ENCODE measurements at regions not wholly inside any gene's neighbourhood (a gene's known extent, or its start where the extent isn't known, plus 50 kb on each side); places are given as distances from the start of the nearest gene placed in this dataset.
"Not testable (repeated sequence)": the region's sequence is repeated elsewhere in the genome, so short reads cannot be mapped to it uniquely, and the experiment has no call there.

GRCh38 chr13:47687577-47687976, 313.5 kb downstream of the SUCLA2 start:
- no peak for DNase-seq

- DNase-seq, result not testable (repeated sequence)
These were observed 315.9 kb downstream of the SUCLA2 start for GRCh38 chr13:47685156-47685555.

DNA sequence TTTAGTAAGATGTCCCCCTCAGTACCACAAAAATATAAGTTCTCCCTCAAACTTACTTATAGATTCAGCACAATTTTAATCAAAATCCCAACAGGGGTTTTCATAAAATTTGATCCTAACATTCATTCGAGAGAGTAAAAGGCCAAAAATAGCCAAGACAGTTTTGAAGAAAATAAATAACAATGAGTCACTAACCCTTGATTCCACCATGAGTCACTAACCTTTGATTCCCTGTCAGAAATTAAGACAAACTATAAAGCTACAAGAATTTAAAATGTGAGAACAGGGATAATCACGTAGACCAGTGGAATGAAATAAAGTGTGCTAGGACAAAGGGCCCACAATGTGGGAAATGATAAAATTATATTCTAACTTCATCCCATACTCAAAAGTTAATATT, 320.3 kb downstream of the SUCLA2 start:
- DNase-seq, result no peak

DNA sequence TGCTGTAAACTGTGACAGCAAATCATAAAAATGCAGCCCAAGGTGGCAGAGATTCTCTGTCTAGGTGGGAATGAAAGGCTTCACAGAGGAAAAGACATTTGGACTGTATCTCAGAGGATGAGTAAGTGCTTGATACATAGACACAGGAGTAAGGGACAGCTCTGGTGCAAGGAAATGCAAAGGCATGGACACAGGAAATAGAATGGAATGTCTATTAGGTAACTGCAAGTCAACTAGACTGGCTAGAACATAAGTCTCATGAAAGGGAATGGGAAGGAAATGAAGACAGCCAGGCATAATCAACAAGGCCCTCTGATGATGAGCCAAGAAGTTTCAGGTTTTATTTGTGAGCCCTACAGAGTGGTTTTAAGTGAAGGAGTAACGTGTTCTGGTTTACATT, 321.7 kb downstream of the SUCLA2 start:
- DNase-seq, result no peak

DNA sequence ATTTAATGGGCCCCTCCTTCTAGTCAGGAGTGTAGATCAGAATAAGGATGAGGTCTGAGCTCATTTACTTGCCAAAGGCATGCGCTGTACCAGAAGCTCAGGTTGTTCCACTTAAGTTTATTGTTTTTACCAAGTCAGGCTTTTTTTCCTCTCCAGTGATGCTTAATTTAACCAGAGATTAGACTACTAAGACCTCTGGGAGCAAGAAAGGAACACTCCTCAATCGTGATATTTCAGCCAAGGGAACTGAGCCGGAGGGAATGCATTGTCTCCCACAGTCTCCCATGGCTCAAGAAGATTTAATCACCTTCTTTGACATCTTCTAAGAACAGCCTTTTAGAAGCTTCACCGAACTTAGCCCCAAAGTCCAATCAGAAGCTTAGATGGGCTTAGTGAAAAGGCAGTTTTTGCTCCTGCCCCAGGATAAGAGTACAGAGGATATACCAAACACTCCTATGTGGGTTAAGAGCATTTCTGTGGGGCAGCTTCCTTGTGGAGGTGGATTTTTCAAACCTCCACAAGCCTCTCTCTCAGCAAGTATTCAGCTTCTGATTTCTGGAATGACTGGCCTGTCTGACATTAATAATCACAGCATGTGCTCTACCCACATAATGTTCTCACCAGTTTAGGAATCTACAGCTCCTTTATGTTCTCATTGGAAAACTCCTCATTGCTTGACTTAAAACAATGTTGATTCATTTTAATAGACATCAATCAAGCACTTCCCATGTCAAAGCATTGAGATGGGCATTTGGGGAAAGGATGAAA, 322.7 kb downstream of the SUCLA2 start:
- no peak for DNase-seq

DNA sequence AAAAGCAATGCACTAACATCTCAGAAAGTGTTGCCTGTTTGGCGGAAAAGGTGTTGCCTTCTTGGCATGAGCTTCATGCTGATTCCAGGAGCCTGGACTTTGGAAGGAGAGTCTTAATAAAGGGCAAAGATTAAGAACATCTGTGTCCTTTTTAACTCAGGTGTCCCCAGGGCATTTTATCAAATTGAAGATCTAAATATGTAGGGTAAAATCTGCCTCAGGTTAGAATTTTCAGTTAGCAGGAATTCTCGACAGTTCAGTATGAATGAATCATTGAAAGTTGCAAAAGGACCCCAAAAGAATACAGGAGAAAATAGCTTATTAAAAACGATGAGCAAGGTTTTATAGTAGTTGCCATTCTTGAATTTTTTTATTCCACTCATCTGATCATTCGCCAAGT, 325.2 kb downstream of the SUCLA2 start:
- DNase-seq, result no peak

DNA sequence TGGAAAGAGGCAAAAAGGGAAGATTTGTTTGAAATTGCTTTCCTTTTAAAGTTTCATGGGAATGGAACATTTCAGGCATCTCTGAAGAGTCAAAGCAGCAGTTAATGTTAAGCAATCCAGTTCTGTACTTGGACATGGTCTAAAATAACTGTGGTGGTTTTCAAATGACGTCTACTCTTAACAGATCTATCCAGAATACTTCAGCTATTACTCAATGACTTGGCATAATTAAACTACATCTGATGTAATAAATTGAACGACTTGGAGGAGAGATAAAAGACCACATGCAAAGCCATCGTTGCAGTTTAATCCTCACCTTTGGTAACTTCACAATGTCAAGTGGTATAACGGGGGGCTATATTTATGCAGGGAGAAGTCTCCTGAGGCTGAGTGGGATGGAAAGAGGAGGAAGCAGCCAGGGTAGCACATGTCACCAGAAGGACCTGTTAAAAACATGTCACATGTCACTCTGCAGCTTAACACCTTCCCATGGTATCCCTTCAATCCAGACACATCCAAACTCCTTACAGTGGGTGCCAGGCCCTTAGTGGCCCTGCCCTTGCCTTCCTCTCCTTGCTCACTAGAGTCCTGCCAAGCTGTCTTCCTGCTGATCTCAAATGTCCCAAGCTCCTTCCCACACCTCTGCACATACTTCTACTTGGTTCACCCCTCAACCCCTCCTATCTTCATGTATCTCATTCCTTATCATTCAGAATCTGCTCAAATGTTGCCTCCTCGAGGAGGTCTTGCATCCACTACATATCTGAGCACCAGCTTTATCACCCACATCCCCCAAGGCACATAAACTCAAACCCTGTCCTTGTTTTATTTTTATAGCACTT, 327.8 kb downstream of the SUCLA2 start:
- DNase-seq, result no peak

DNA sequence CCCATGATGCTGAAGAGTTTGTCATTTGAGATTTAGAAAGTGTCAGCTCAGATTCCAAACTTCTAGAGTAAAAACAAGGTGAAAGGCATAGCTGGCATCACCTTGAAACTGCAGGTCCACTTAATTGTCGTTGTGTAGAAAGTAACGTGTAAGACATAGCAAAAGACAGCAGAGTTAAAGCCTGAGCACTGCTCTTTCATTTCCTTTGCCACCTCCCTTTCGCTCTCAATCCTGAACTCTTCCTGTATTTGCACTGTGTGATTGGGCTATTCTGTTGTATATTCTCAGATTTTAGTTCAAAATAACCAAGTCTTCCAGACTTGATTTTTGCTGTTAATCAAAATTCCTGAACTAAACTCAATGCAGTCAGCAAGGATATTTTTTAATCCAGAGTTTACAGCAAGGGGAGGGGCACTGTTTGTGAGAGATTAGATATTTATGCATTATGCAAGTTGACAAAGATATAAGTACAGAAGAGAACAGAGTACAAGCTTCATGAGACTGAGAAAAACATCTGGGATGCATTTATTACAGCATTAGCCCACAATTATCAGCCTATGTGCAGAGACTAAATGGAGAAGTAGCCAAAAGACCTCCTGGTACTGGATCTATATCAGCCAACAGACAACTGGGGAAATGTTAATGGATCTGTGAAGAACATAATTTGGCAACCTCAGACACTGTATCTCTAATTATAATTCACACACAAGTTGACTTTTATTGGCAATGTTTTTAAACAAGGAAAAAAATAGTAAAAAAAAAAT, 328.6 kb downstream of the SUCLA2 start:
- DNase-seq, result no peak

DNA sequence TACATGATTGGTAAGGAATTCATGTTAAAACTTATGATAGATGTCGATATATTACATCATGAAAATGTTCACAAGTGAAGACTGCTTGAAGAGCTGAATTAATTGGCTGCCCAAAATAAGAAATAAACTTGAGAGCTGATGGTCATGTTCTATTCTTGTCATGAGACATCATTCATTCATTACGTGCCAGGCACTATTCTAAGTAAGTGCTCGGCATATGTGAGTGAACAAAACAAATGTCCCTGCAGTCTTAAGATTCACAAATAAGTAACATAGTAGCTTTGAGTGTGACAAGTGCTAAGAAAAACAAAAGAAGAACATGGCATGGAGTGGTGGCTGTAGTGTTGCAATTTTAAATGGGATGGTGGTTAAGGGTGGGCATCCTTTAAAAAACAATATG, 329.3 kb downstream of the SUCLA2 start:
- DNase-seq, result no peak

DNA sequence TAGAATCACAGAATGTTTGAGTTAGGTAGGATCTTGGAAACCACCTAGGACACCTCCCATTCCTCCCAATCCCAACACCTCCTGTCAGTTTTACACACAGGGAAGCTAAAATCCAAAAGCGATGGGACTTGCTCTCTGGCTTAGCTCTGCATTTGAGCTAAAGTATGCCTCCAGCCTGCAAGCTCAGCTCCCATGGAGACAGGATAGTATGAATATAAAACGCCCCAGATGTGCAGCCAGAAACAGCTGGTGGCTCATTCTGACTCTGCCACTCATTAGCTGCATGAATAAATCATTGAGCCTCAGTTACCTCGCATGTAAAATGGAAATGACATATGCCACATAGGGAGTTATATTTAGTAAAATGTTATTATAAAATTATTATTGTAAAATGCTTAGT, 336.0 kb downstream of the SUCLA2 start:
- DNase-seq, result no peak

DNA sequence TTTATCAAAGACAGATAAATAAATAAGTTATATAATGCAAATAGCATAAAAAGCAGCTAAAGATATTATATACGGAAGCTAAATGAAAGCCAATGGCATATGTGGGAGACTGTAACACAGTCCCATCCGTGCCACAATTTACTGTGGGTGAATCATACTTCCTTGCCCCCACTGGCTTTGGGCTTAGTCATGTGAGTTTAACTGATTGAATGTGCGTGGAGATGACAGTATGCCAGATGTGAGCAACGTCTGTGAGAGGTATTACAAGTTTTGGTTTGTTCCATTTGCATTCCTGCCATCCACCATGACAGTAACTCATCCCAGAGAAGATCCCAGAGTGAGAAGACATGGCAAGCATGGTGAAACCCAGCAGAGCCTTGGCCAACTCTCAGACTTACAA, 340.0 kb downstream of the SUCLA2 start:
- DNase-seq, result no peak

DNA sequence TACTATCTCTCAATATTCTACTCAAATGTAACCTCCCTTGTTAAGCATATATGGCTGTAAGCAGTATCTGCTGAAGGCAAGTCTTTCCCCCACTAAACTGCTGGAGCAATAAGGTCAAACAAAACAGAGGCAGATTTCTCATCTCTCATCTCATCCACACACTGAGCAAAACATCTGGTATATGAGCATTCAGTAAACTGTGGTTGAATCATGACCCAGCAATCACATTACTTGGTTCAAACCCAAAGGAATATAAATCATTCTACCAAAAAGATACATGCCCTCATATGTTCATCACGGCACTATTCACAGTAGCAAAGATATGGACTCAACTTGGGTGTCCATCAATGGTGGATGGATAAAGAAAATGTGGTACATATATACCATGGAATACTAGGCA, 344.4 kb downstream of the SUCLA2 start:
- no peak for DNase-seq

GRCh38 chr13:47650209-47650608, 350.9 kb downstream of the SUCLA2 start:
- no peak for DNase-seq

- DNase-seq, result no peak
These were observed 354.1 kb downstream of the SUCLA2 start for GRCh38 chr13:47647001-47647400.

DNA sequence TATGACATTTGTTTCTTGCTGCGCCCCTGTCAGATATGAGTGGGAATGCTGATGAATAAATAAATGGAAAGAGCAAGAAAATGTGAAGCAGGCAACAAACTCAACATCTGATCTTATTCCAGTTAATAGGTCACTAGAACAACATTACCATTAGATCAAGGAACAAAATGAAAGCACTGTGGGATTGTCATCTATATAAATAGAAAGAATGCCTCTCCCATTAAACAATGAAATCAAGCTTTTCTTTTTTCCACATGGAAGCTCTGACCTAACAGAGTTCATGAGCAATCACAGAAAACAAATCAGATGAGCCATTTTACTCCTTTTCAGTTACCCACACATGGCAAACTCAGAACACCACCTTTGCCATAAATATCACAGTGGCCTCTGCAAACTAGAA, 354.8 kb downstream of the SUCLA2 start:
- DNase-seq, result no peak

GRCh38 chr13:47639738-47640447, 361.2 kb downstream of the SUCLA2 start:
- no peak for DNase-seq

DNA sequence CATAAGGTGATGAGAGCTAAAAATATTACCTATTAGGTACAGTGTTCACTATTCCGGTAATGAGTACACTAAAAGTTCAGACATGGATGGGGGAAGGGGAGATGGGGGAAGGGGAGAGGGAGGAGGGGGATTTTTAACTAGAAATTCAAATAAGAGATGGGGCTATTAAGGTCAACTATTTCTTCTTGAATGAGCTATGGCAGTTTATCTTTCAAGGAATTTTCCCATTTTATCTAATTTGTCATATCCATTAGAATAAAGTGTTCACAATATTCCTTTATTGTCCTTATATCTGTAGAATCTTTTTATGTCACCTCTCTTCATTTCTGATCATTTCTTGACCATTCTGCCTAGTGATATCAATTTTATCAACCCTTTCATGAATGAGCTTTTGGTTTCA, 362.4 kb downstream of the SUCLA2 start:
- no peak for DNase-seq

DNA sequence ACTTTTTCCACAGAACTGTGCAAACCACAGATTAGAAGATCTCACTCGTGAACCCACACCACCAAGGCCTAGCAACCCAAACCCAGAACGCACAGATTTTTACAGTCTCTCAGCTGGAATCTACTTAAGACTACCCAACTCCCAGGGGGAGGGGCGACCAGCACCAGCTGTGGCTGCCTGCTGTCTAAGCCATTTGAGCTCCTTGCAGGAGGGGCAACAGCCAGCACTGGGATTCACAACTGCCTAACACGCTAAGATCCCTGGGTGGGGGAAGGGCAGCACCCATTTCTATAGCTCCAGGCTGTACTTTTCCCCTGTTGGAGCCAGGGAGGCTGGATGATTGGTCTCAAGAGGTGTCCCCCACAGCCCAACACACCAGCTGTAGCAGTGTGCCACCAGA, 368.8 kb downstream of the SUCLA2 start:
- no peak for DNase-seq

DNA sequence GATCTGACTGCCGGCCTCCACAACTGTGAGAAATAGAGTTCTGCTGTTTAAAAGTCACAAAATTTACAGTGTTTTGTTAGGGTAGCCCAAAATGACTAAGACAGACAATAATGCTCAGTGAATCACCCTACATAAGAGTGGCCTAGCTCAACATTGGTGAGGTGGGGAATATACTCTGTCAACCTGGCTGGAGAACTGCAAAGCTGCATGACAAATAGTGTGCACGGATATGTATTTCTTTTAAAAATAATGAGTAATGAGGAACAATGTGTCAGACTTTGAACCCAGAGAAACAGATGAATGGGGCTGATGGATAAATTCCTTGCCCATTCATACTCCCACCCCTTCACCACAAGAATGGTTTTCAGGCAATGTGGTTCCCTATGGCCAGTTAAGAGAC, 372.4 kb downstream of the SUCLA2 start:
- no peak for DNase-seq

DNA sequence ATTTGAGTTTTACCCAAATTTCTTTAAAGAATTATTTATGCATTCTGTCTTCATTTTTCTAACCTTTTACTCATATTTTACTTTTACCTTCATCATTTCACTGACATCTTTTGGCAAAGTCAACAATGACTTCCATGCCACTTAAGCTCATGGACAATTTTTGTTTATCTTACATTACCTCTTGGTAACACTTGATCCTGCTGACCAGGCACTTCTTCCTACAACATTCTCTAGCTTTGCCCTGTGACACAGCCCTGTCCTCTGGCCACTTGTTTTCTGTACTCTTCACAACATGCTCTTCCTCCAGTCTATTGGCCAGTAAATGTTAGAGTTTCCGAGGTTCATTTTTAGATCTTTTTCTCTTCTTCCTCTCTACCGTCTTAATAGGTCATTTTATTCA, 377.2 kb downstream of the SUCLA2 start:
- DNase-seq, result no peak

DNA sequence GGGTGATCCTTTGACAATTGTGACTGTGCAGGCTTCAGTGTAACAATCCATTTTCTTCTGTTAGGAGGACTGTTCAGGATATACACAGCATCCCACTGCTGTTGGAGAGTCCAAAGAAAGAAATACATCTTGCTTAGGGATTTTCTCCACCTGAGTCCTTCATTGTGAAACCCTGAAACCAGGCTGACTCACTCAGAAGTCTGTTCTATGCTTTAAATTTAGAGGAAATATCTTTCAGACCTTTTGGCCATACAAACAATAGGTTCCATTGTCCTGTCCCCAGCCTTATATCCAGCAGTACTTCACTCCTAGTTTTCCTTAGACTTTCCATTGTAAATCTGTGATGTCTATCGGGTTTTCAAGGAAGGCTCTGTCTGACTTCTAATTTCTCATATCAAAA, 379.1 kb downstream of the SUCLA2 start:
- DNase-seq, result no peak

DNA sequence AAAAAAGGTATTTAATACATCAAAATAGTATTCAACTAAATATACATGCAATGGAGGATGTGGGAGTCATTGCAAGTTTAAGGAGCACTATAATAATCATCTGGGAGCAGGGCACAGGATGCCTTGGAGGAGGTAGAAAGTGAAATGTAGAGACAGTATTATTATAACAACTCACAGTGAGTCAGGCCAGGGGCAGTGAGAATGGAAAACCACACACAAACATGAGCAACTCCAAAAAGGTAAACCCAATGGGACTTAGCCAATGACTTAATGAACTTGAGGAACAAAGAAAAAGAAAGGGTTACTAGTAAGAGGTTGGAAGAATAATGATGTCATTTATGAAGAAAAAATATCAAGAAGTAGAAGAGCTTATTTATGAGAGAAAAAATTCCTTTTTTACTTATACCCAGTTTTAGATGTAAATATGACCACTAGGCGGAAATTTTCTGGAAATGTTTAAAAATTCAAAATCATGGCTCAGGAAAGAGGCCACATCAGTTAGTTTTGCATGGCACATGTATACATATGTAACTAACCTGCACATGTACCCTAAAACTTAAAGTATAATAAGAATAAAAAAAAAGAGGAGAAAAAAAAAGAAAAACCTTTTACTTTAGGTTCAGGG, 389.3 kb downstream of the SUCLA2 start:
- DNase-seq, result no peak

DNA sequence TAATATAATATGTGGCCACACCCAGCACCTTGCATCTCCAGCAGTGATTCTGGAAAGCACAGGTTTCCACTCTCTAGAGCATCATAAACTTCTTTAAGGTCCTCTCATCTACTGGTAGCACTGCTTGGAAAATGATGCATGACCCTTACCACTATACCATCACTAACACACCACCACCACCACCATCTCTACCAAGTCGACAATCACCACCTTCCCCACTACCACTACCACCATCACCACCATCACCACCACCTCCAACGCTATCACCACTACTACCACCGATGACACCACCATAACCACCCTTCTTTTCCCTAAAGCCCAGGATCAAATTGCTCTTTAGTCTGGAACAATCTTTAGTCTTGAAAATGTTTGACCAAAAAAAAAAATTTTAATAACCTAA, 390.4 kb downstream of the SUCLA2 start:
- DNase-seq, result no peak
